WTC11 (cell line): ENCODE measurements at regions not wholly inside any gene's neighbourhood (a gene's known extent, or its start where the extent isn't known, plus 50 kb on each side); places are given as distances from the start of the nearest gene placed in this dataset.

ENCODE experiments used
- ATAC-seq: fragments of 200-7000 bp; cut with Tn5 transposase; 2 replicates; pipeline ENCODE4 v1.10.0; 2021; ENCODE audit warnings: mild to moderate bottlenecking, moderate library complexity
- CTCF ChIA-PET: fragments of 300-600 bp; sonication (Branson Sonifier 250); formaldehyde crosslinking; loops from one replicate; lab custom pipeline; 2021; ENCODE audit warnings: antibody characterized with exemption; lab: Charles Lee
- POLR2A ChIA-PET: fragments of 350-600 bp; sonication (Branson Sonifier 250); formaldehyde crosslinking; loops from one replicate; lab custom pipeline; 2021; ENCODE audit warnings: antibody characterized with exemption; lab: Charles Lee
- DNase-seq: peaks from one replicate; pipeline ENCODE4 v3.0.0; 2021; ENCODE audit warnings: low spot score
- H3K27ac Mint-ChIP-seq: 2 replicates; pipeline ENCODE4 v1.8.0; 2021; ENCODE audit warnings: mixed read lengths
- H3K27me3 Mint-ChIP-seq: 2 replicates; pipeline ENCODE4 v1.8.0; 2021; ENCODE audit warnings: low read depth, mild to moderate bottlenecking, moderate library complexity, mixed read lengths
- H3K36me3 Mint-ChIP-seq: 2 replicates; pipeline ENCODE4 v1.8.0; 2021; ENCODE audit warnings: mixed read lengths
- H3K4me1 Mint-ChIP-seq: 2 replicates; pipeline ENCODE4 v1.8.0; 2022; ENCODE audit warnings: mixed read lengths
- H3K4me3 Mint-ChIP-seq: 2 replicates; pipeline ENCODE4 v1.8.0; 2021; ENCODE audit warnings: mild to moderate bottlenecking, moderate library complexity, mixed read lengths
- H3K9me3 Mint-ChIP-seq: 2 replicates; pipeline ENCODE4 v1.8.0; 2021; ENCODE audit warnings: mixed read lengths
- CDX4 ChIP-seq: fragments of 250-450 bp; sonication (Bioruptor Pico); IDR thresholded peaks from 2 replicates; pipeline ENCODE4 v1.9.0; 2021; ENCODE audit warnings: moderate library complexity, mild to moderate bottlenecking, inconsistent platforms, borderline replicate concordance
- FOXJ3 ChIP-seq: sonication (generic); formaldehyde crosslinking; IDR thresholded peaks from 2 replicates; pipeline ENCODE4 v1.9.0; 2021; ENCODE audit warnings: missing genetic modification reagents, mild to moderate bottlenecking, borderline replicate concordance
- IRF1 ChIP-seq: sonication (generic); formaldehyde crosslinking; IDR thresholded peaks from 2 replicates; pipeline ENCODE4 v1.8.0; 2023; ENCODE audit warnings: missing genetic modification reagents
- JUN ChIP-seq: sonication (generic); formaldehyde crosslinking; IDR thresholded peaks from 2 replicates; pipeline ENCODE4 v1.8.0; 2023; ENCODE audit warnings: mild to moderate bottlenecking, missing genetic modification reagents
- KAT7 ChIP-seq: sonication (generic); formaldehyde crosslinking; IDR thresholded peaks from 2 replicates; pipeline ENCODE4 v1.8.1; 2023; ENCODE audit warnings: missing genetic modification reagents, mild to moderate bottlenecking, borderline replicate concordance
- MYBL2 ChIP-seq: sonication (generic); formaldehyde crosslinking; IDR thresholded peaks from 2 replicates; pipeline ENCODE4 v1.8.1; 2023; ENCODE audit warnings: mild to moderate bottlenecking, moderate library complexity, missing genetic modification reagents
- NFYB ChIP-seq: sonication (generic); formaldehyde crosslinking; conservative IDR thresholded peaks from 2 replicates; pipeline ENCODE4 v1.8.0; 2022; ENCODE audit warnings: low read depth, missing genetic modification reagents
- PRRX2 ChIP-seq: fragments of 250-450 bp; sonication (Bioruptor Pico); IDR thresholded peaks from 2 replicates; pipeline ENCODE4 v1.8.0; 2021; ENCODE audit warnings: mild to moderate bottlenecking
- RORB ChIP-seq: fragments of 250-450 bp; sonication (Bioruptor Pico); IDR thresholded peaks from 2 replicates; pipeline ENCODE4 v1.9.0; 2021; ENCODE audit warnings: mild to moderate bottlenecking
- SMAD4 ChIP-seq: sonication (generic); formaldehyde crosslinking; IDR thresholded peaks from 2 replicates; pipeline ENCODE4 v1.8.0; 2022; ENCODE audit warnings: mild to moderate bottlenecking, missing genetic modification reagents
- SP1 ChIP-seq: sonication (generic); formaldehyde crosslinking; conservative IDR thresholded peaks from 2 replicates; pipeline ENCODE4 v1.8.1; 2022; ENCODE audit warnings: missing genetic modification reagents
- STAT6 ChIP-seq: sonication (generic); formaldehyde crosslinking; conservative IDR thresholded peaks from 2 replicates; pipeline ENCODE4 v1.8.1; 2023; ENCODE audit warnings: mild to moderate bottlenecking, low read depth, missing genetic modification reagents, moderate library complexity
- TEAD4 ChIP-seq: sonication (generic); formaldehyde crosslinking; IDR thresholded peaks from 2 replicates; pipeline ENCODE4 v1.8.0; 2022; ENCODE audit warnings: mild to moderate bottlenecking, missing genetic modification reagents
- ZBTB43 ChIP-seq: sonication (generic); formaldehyde crosslinking; IDR thresholded peaks from 2 replicates; pipeline ENCODE4 v1.8.1; 2023; ENCODE audit warnings: mild to moderate bottlenecking, missing genetic modification reagents
- ZNF121 ChIP-seq: sonication (generic); formaldehyde crosslinking; IDR thresholded peaks from 2 replicates; pipeline ENCODE4 v1.8.0; 2023; ENCODE audit warnings: missing genetic modification reagents
- ZNF138 ChIP-seq: sonication (generic); formaldehyde crosslinking; conservative IDR thresholded peaks from 2 replicates; pipeline ENCODE4 v1.8.1; 2022; ENCODE audit warnings: mild to moderate bottlenecking, moderate library complexity, missing genetic modification reagents
- ZNF219 ChIP-seq: sonication (generic); formaldehyde crosslinking; IDR thresholded peaks from 2 replicates; pipeline ENCODE4 v1.8.0; 2023; ENCODE audit warnings: missing genetic modification reagents, mild to moderate bottlenecking, borderline replicate concordance
- ZNF232 ChIP-seq: sonication (generic); formaldehyde crosslinking; IDR thresholded peaks from 2 replicates; pipeline ENCODE4 v1.8.0; 2022; ENCODE audit warnings: mild to moderate bottlenecking, missing genetic modification reagents
- ZNF425 ChIP-seq: fragments of 250-450 bp; sonication (Bioruptor Pico); conservative IDR thresholded peaks from 2 replicates; pipeline ENCODE4 v1.9.0; 2021; ENCODE audit warnings: mild to moderate bottlenecking
- ZNF532 ChIP-seq: fragments of 250-450 bp; sonication (Bioruptor Pico); IDR thresholded peaks from 2 replicates; pipeline ENCODE4 v1.9.0; 2021; ENCODE audit warnings: mild to moderate bottlenecking, borderline replicate concordance

GRCh38 chr18:53745986-53746385, 478.5 kb downstream of the MBD2 start:
- ChIA-PET POLR2A (no interaction called here), CTCF (no interaction called here)
- no peak for ATAC-seq

GRCh38 chr18:53745224-53745967, 479.1 kb downstream of the MBD2 start:
- ChIA-PET POLR2A (no interaction called here), CTCF (no interaction called here)
- ATAC-seq, result no peak
- no peak for DNase-seq
- H3K27ac Mint-ChIP-seq, result peak overlapping the region; percentile 41; the same call in 1 of the 2 replicates
- peaks cover 6% of the 10 kb centered on the region; the same call in 1 of the 2 replicates for H3K9me3 Mint-ChIP-seq
- no peak for TF ChIP-seq SMAD4 (CRISPR knock-in tag)
- TF ChIP-seq TEAD4, result no peak
- TF ChIP-seq ZNF121 (CRISPR knock-in tag), result no peak
- peaks cover 24% of the 10 kb centered on the region for H3K4me1 Mint-ChIP-seq
- peaks cover 2% of the 10 kb centered on the region; the same call in 1 of the 2 replicates for H3K36me3 Mint-ChIP-seq
- H3K4me3 Mint-ChIP-seq, result no peak overlapping the region
- no peaks in the 10 kb centered on the region for H3K27me3 Mint-ChIP-seq

More at GRCh38 chr18:53745986-53746385, 478.5 kb downstream of the MBD2 start:
- H3K36me3 Mint-ChIP-seq, result peaks cover 2% of the 10 kb centered on the region; the same call in 1 of the 2 replicates
- H3K4me1 Mint-ChIP-seq, result peaks cover 24% of the 10 kb centered on the region
- TF ChIP-seq RORB (CRISPR knock-in tag) (no peak), MYBL2 (CRISPR knock-in tag) (no peak)
- TF ChIP-seq, all 79 proteins: peak for 0
- Mint-ChIP-seq H3K9me3 (peaks cover 6% of the 10 kb centered on the region; the same call in 1 of the 2 replicates), H3K4me3 (no peak overlapping the region), H3K27me3 (no peaks in the 10 kb centered on the region), H3K27ac (no peak overlapping the region)
- no peak for DNase-seq

- no peak for ATAC-seq
- ChIA-PET POLR2A (no interaction called here), CTCF (no interaction called here)
- Mint-ChIP-seq H3K27ac (no peak overlapping the region), H3K36me3 (no peaks in the 10 kb centered on the region), H3K4me3 (no peak overlapping the region), H3K27me3 (no peaks in the 10 kb centered on the region), H3K4me1 (no peaks in the 10 kb centered on the region), H3K9me3 (no peaks in the 10 kb centered on the region)
- TF ChIP-seq ZNF232 (CRISPR knock-in tag) (no peak), ZNF425 (CRISPR knock-in tag) (no peak), SP1 (CRISPR knock-in tag) (no peak), STAT6 (CRISPR knock-in tag) (no peak), JUN (CRISPR knock-in tag) (no peak), KAT7 (CRISPR knock-in tag) (no peak), ZNF138 (CRISPR knock-in tag) (no peak), PRRX2 (no peak), CDX4 (CRISPR knock-in tag) (no peak), FOXJ3 (CRISPR knock-in tag) (no peak), NFYB (no peak), TEAD4 (no peak), ZNF532 (CRISPR knock-in tag) (no peak), ZBTB43 (CRISPR knock-in tag) (no peak), ZNF219 (CRISPR knock-in tag) (no peak), IRF1 (CRISPR knock-in tag) (no peak)
- DNase-seq, result no peak
Observed at GRCh38 chr18:53739700-53740099, 484.8 kb downstream of the MBD2 start.
